Embryonic facial prominence (tissue), 1 donor: ENCODE measurements at regions not wholly inside any gene's neighbourhood (a gene's known extent, or its start where the extent isn't known, plus 50 kb on each side); places are given as distances from the start of the nearest gene placed in this dataset.
"Not testable (repeated sequence)": the region's sequence is repeated elsewhere in the genome, so short reads cannot be mapped to it uniquely, and the experiment has no call there.

ENCODE experiments used
- DNase-seq: peaks from one replicate; pipeline ENCODE4 v3.0.0-alpha.2; 2016; ENCODE audit errors: extremely low spot score

GRCh38 chr4:30589669-30590068 lies 130.5 kb upstream of the PCDH7 start:
- DNase-seq, result not testable (repeated sequence)

GRCh38 chr4:30600246-30601017 lies 119.7 kb upstream of the PCDH7 start:
- no peak for DNase-seq

GRCh38 chr4:30601070-30601865 lies 118.9 kb upstream of the PCDH7 start:
- no peak for DNase-seq

GRCh38 chr4:30605616-30606190 lies 114.5 kb upstream of the PCDH7 start:
- no peak for DNase-seq

- DNase-seq, result no peak
Measured at GRCh38 chr4:30610361-30610760, 109.8 kb upstream of the PCDH7 start.

- DNase-seq, result no peak
Measured at GRCh38 chr4:30614771-30615170, 105.4 kb upstream of the PCDH7 start.

GRCh38 chr4:30616942-30617646 lies 103.1 kb upstream of the PCDH7 start:
- no peak for DNase-seq

GRCh38 chr4:30617836-30618235 lies 102.3 kb upstream of the PCDH7 start:
- DNase-seq, result no peak

- no peak for DNase-seq
Measured at GRCh38 chr4:30619679-30620078, 100.5 kb upstream of the PCDH7 start.

- DNase-seq, result no peak
Measured at GRCh38 chr4:30620711-30621110, 99.5 kb upstream of the PCDH7 start.

- no peak for DNase-seq
Measured at GRCh38 chr4:30630431-30630830, 89.7 kb upstream of the PCDH7 start.

- DNase-seq, result no peak
Measured at GRCh38 chr4:30632751-30633150, 87.4 kb upstream of the PCDH7 start.

GRCh38 chr4:30641345-30641744 lies 78.8 kb upstream of the PCDH7 start:
- no peak for DNase-seq

- DNase-seq, result no peak
Measured at GRCh38 chr4:30642567-30642966, 77.6 kb upstream of the PCDH7 start.

GRCh38 chr4:30653291-30653690 lies 66.9 kb upstream of the PCDH7 start:
- DNase-seq, result no peak

GRCh38 chr4:30656828-30657227 lies 63.3 kb upstream of the PCDH7 start:
- no peak for DNase-seq

- no peak for DNase-seq
Measured at GRCh38 chr4:30667919-30668318, 52.2 kb upstream of the PCDH7 start.

- DNase-seq, result no peak
Measured at GRCh38 chr4:30670206-30670605, 50.0 kb upstream of the PCDH7 start.
